Stimulated activated naive CD8-positive, alpha-beta T cell treated with anti-CD3 and anti-CD28 coated beads, Interleukin-15, amount 100 ng/mL, for 72 hours (primary cell): ENCODE measurements at regions not wholly inside any gene's neighbourhood (a gene's known extent, or its start where the extent isn't known, plus 50 kb on each side); places are given as distances from the start of the nearest gene placed in this dataset.

Source experiments
- ATAC-seq: fragments of 150-1000 bp; cut with Tn5 transposase; 2 replicates; pipeline ENCODE4 v1.10.0; 2021; ENCODE audit warnings: mild to moderate bottlenecking, moderate library complexity
- DNase-seq, 2 donors: peaks; one replicate each; pipeline ENCODE4 v3.0.0; 2021 to 2022
- H3K27ac Mint-ChIP-seq, 2 donors: one replicate each; pipeline ENCODE4 v1.8.0; 2022; ENCODE audit warnings: mild to moderate bottlenecking in 2 of 2, mixed read lengths in 2 of 2, moderate library complexity in 2 of 2
- H3K27me3 Mint-ChIP-seq: one replicate; pipeline ENCODE4 v1.8.0; 2022; ENCODE audit warnings: mixed read lengths
- H3K4me1 Mint-ChIP-seq: one replicate; pipeline ENCODE4 v1.8.0; 2022; ENCODE audit warnings: mild to moderate bottlenecking, mixed read lengths
- H3K4me3 Mint-ChIP-seq, 2 donors: one replicate each; pipeline ENCODE4 v1.8.0; 2022; ENCODE audit warnings: mild to moderate bottlenecking in 2 of 2, mixed read lengths in 2 of 2, moderate library complexity in 1 of 2
- H3K9me3 Mint-ChIP-seq, 2 donors: one replicate each; pipeline ENCODE4 v1.8.0; 2022; ENCODE audit warnings: mixed read lengths in 2 of 2

DNA sequence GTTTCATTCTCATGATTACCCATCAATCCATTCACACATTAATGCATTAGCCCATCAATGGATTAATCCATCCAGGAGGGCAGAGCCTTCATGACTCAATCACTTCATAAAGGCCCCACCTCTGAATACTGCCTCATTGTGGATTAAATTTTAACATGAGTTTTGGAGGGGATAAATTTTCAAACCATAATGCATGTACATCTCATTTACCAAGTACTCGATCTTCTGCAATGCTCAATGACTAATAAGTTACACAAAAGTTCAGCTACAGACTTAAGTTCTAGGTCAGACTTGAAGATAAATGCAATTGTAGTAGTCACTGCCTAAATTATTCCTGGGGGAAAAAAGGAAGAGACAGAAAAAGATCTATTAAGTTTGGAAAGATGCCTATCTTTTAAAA lies 120.0 kb upstream of the OSR1 start:
- no peak for DNase-seq
- H3K4me1 Mint-ChIP-seq: peaks cover 12% of the 10 kb centered on the region
- H3K4me3 Mint-ChIP-seq: no peak overlapping the region
- H3K27me3 Mint-ChIP-seq: peaks cover 66% of the 10 kb centered on the region
- no peak overlapping the region for H3K27ac Mint-ChIP-seq
- no peak for ATAC-seq
- H3K9me3 Mint-ChIP-seq: peaks cover 5 to 9% of the 10 kb centered on the region in 2 donors

DNA sequence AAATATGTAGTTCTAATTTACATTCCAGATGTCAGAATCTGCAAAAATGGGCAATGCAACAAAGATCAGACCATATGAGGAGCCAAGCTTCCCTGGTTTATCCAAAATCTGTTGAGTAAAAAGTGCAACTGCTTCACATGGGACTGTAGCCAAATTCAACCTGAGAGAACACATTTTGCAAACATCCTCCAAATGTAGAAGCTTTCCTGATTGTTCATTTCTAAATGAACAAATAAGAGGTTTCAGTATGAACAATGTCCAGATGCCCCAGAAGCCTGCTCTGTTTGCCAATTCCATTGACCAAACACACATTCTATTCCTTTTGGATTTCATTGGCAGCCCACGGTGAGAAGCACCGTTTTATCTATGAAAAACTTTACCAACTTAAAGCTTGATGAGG lies 117.9 kb upstream of the OSR1 start:
- H3K4me1 Mint-ChIP-seq: peaks cover 14% of the 10 kb centered on the region
- H3K9me3 Mint-ChIP-seq: peaks cover 5 to 9% of the 10 kb centered on the region in 2 donors
- DNase-seq: no peak
- no peak overlapping the region for H3K4me3 Mint-ChIP-seq
- H3K27ac Mint-ChIP-seq: no peak overlapping the region
- ATAC-seq: no peak
- H3K27me3 Mint-ChIP-seq: peaks cover 87% of the 10 kb centered on the region

DNA sequence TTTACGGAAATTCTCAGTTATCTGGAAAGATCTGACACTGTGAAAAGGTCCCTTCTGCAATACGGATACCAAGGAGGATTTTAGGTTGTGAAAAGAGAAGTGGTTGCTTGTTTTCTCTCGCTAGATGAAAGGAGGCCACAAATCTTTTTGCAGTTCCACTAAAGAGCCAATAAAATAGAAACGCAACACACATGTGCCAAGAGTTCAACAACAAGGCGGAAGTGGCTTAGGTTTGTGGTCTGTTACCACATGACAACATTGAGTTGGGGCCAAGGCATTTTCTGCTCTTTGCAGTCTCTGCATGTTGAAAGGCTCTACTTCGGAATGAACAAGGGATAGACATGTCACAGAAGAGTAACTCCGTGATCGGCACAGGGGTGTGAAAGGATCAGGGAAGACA lies 115.7 kb upstream of the OSR1 start:
- peaks cover 14% of the 10 kb centered on the region for H3K4me1 Mint-ChIP-seq
- peak; percentile 23 to 68 for DNase-seq
- peak overlapping the region; percentile 22 to 66 for H3K4me3 Mint-ChIP-seq
- H3K27me3 Mint-ChIP-seq: peaks cover 91% of the 10 kb centered on the region
- peak overlapping the region; percentile 28 to 66 for H3K27ac Mint-ChIP-seq
- H3K9me3 Mint-ChIP-seq: peaks cover 5 to 9% of the 10 kb centered on the region in 2 donors
- ATAC-seq: peak; percentile 99

DNA sequence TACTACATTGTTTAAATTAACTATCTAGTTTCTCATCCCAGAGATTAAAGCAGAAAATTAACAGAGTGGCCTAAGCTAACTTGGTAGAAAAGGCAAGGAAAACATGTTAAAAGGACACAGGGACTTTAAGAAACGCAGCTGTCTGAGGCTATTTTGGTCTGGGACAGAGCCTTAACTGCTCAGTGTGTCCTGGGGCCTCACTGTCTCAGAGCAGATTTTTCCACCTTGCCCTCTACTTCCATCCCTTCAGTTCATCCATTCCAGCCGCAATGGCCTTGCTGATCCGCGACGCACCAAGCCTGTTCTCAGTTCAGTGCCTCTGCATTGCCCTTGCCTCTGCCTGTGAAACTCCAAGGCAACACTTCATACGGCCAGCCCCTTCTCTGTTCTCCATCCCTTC lies 114.9 kb upstream of the OSR1 start:
- H3K27ac Mint-ChIP-seq: no peak overlapping the region
- H3K27me3 Mint-ChIP-seq: peaks cover 89% of the 10 kb centered on the region
- peaks cover 14% of the 10 kb centered on the region for H3K4me1 Mint-ChIP-seq
- no peak for DNase-seq
- peaks cover 2 to 12% of the 10 kb centered on the region in 2 donors for H3K9me3 Mint-ChIP-seq
- no peak overlapping the region for H3K4me3 Mint-ChIP-seq
- no peak for ATAC-seq

DNA sequence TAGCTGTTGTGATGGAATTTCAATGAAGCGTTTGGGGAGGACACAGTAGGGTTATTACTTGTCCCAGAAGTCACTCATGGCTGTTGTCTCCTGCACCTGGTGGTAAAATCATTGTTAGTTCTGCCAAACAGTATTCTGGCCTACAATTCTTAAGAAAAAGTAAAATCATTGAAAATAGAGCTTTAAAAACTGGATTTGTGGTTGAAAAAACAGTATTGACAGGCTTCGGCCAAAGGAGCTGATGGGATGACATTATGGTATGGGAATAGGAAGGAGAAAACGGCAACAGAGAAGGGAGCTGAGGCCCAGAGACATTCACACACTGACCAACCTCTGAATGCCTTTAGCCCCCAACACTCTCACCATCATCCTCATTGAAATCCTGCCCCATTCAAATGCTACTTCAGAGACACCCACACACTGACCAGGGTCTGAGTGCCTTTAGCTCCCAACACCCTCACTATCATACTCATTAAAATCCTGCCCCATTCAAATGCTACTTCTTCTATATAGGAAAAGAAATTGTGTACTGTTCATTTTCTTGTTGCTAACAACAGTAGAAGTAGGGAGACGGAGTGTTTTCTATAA lies 114.1 kb upstream of the OSR1 start:
- Mint-ChIP-seq H3K27me3 (peaks cover 82% of the 10 kb centered on the region), H3K4me1 (peaks cover 14% of the 10 kb centered on the region)

DNA sequence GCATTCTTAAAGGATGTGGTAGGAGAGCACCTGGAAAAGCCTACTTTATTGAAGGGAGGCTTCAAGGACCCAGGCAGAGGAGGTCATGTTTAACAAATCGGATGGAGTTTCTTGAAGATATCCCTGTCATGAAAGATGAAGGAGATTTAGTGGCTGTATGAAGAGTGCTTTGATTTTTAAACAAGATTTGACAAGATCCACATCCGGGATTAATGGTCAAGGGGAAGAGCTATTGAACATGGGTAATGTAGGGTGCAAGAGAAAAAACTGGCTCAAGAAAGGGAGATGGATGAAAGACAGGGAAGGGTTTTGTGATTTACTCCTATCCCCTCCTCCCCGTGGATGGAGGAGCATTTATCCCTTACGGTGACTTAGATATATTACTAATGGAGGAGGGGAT lies 113.1 kb upstream of the OSR1 start:
- peaks cover 72% of the 10 kb centered on the region for H3K27me3 Mint-ChIP-seq
- no peak for ATAC-seq
- H3K4me3 Mint-ChIP-seq: no peak overlapping the region
- DNase-seq: no peak
- H3K9me3 Mint-ChIP-seq: peaks cover 0 to 12% of the 10 kb centered on the region in 2 donors
- H3K27ac Mint-ChIP-seq: no peak overlapping the region
- H3K4me1 Mint-ChIP-seq: peaks cover 14% of the 10 kb centered on the region

More for the DNA sequence above, 114.1 kb upstream of the OSR1 start:
- peaks cover 0 to 12% of the 10 kb centered on the region in 2 donors for H3K9me3 Mint-ChIP-seq
- no peak for DNase-seq
- no peak overlapping the region for H3K4me3 Mint-ChIP-seq
- no peak overlapping the region for H3K27ac Mint-ChIP-seq
- no peak for ATAC-seq

DNA sequence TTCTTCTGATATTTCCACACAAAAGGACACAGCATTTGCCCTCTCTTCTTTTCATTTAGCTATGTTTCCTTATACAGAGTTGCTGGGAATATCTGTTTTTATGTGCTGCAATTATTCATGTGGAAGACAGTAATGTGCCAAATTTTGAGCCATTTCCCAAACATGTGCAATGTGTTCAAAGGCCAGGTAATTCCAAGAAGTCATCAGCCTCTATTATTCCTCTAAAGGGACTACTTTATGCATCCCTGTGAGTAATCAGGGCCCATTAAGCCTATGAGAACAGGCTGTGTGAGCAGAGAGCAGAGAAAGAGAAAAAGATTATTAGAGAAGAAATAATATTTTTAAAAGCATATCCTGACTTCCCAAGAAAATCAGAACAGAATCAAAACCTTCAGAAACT lies 107.6 kb upstream of the OSR1 start:
- H3K4me3 Mint-ChIP-seq: no peak overlapping the region
- peaks cover 8 to 10% of the 10 kb centered on the region in 2 donors for H3K9me3 Mint-ChIP-seq
- no peak for ATAC-seq
- H3K4me1 Mint-ChIP-seq: no peaks in the 10 kb centered on the region
- H3K27me3 Mint-ChIP-seq: peaks cover 37% of the 10 kb centered on the region
- H3K27ac Mint-ChIP-seq: no peak overlapping the region
- no peak for DNase-seq

DNA sequence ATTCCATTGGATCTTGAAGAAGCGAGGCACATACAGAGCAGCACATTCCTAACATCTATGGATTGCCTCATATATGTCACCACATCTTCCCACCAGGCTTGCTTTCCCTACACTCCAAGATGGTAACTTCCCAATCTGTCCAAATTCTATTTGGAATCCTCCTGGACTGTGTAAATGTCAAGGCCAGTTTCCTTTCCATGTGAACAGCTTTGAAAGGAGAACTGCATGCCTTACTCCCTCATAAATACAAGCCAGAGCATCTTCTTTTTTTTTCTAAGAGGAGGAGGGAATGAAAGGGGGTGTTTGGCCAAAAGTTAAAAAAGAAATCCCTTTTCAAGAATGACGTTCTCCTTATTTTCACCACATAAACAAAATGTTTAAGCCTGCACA lies 103.8 kb upstream of the OSR1 start:
- Mint-ChIP-seq H3K4me1 (no peaks in the 10 kb centered on the region), H3K4me3 (no peak overlapping the region), H3K9me3 (peaks cover 0 to 10% of the 10 kb centered on the region in 2 donors), H3K27ac (no peak overlapping the region), H3K27me3 (peaks cover 17% of the 10 kb centered on the region)
- DNase-seq (no peak), ATAC-seq (no peak)

DNA sequence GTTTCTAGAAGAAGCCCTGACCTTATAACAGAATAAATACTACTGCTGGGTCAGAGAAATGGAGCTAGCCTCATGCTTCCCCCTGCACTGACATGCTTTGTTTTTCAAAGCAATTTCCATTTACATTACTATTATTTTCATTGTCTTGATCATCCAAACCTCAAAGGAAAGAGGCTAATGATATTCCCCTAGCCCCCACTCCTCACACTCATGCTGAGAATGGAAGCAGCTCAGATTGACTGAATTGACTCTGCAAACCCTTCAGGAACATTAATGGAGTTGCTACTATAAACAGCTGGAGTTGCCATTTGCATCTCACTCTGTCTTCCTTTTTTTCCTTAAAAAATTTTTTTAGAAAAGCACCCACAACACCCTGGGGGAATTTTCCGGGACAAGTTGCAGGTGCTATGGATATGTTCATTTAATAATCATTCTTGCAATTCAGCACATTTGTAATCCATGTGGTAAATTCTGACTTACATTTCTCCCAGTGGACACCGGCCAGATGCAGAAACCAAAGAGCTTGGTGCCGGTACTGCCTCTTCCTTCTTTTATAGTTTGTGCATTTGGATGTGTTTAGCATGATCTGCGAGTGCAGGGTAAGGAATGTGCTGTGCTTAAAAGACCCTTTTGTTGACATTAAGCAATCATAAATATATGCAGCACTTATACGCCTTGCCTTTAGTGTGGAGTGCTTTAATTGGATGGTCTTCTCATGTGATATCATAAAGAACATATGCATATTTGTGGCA lies 103.3 kb upstream of the OSR1 start:
- ATAC-seq: no peak
- H3K9me3 Mint-ChIP-seq: peaks cover 0 to 10% of the 10 kb centered on the region in 2 donors
- H3K27me3 Mint-ChIP-seq: peaks cover 17% of the 10 kb centered on the region
- no peak overlapping the region for H3K27ac Mint-ChIP-seq
- no peaks in the 10 kb centered on the region for H3K4me1 Mint-ChIP-seq
- no peak for DNase-seq
- H3K4me3 Mint-ChIP-seq: no peak overlapping the region

DNA sequence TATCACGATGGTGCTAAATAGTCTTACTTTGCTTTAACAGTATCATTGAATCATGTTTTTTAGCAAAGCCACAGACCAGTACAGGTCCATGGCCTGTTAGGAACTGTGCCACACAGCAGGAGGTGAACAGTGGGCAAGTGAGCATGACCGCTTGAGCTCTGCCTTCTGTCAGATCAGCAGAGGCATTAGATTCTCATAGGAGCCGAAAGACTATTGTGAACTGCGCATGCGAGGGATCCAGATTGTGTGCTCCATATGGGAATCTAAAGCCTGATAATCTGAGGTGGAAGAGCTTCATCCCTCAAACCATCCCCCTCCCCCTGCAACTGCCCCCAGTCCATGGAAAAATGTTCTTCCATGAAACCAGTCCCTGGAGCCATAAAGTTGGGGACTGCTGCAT lies 102.3 kb upstream of the OSR1 start:
- Mint-ChIP-seq H3K4me1 (no peaks in the 10 kb centered on the region), H3K9me3 (peaks cover under 1 to 6% of the 10 kb centered on the region in 2 donors), H3K27me3 (peaks cover 17% of the 10 kb centered on the region), H3K4me3 (no peak overlapping the region), H3K27ac (no peak overlapping the region)
- ATAC-seq (no peak), DNase-seq (no peak)

DNA sequence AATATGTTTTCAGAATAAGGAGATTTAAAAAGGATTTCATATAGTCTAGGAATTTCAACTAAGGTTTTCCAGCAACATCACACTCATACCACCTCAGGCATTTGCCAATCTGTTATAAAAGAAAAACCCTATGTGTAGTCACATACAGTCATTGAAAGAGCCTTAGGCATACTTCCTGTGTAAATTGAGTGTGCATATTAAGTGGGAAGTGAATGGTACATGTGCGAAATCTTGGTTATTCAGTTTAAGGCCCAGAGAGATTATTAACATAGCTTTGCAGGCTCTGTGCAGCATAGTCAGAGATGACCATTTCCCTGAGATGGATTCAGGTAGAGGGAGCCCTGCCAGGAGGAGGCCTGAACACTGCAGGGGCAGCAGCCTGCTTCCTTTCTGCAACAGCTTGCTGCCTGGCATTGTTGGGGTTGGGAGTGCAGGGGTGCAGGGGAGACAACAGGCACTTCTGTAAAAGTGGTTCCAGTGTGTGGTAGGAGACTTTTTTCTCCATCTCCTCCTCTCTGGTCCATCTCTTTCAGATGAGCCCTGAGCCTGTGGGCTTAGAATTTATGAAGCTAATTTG lies 100.1 kb upstream of the OSR1 start:
- ATAC-seq (no peak), DNase-seq (no peak)
- H3K4me3 Mint-ChIP-seq: no peak overlapping the region
- no peak overlapping the region for H3K27ac Mint-ChIP-seq
- peaks cover 8 to 9% of the 10 kb centered on the region in 2 donors for H3K9me3 Mint-ChIP-seq
- peaks cover 22% of the 10 kb centered on the region for H3K27me3 Mint-ChIP-seq
- no peaks in the 10 kb centered on the region for H3K4me1 Mint-ChIP-seq

DNA sequence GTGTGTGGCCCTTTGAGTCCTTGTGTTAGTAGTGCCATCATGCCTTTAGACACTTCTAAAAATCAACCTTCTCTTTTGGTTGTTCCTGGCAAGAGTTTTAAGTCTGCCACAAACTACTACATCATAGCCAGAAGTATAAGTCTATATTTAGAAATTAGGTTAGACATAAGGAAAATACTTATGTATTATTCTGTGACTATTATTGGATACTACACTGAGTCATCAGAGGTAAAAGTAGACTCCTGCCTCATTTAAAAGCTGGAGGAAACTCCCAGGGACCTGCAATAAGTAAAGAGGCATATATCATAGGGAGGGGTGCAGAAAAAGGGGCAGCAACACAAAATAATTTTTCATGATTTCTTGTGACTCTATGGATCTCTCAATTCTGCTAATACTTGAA lies 99.4 kb upstream of the OSR1 start:
- H3K27me3 Mint-ChIP-seq: peaks cover 16% of the 10 kb centered on the region
- H3K4me3 Mint-ChIP-seq: no peak overlapping the region
- no peak overlapping the region for H3K27ac Mint-ChIP-seq
- H3K9me3 Mint-ChIP-seq: peaks cover 8 to 9% of the 10 kb centered on the region in 2 donors
- no peak for ATAC-seq
- DNase-seq: no peak
- H3K4me1 Mint-ChIP-seq: no peaks in the 10 kb centered on the region

DNA sequence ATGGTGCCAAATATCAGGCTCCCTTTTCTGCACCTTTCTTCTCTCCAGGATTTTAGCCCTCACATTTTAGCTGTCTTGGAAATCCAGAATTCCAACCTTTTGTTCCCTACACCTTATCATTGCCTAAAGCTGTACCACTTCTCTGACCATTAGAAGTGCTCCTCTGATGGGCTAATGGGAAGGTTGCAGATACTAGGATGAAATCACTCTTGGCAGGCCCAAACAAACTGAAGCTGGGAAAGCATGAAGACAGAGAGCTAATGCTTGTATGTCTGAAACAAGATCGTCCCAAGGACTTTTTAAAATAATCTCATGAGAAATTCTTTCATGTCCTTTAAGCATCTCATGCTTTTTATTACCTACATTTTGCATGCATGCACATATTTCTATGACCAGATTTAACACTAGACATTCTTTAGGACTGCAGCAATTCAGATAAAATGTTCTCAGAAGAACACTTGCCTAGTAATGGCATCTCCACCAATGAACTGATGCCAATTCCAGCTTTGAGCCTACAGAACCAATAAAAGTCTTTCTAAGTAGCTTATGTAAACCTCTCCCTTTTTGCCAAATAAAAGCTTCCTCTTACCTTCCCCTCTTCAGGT lies 98.4 kb upstream of the OSR1 start:
- DNase-seq: no peak
- H3K4me1 Mint-ChIP-seq: no peaks in the 10 kb centered on the region
- no peak for ATAC-seq
- H3K4me3 Mint-ChIP-seq: no peak overlapping the region
- peaks cover 8 to 9% of the 10 kb centered on the region in 2 donors for H3K9me3 Mint-ChIP-seq
- no peak overlapping the region for H3K27ac Mint-ChIP-seq
- peaks cover 6% of the 10 kb centered on the region for H3K27me3 Mint-ChIP-seq

DNA sequence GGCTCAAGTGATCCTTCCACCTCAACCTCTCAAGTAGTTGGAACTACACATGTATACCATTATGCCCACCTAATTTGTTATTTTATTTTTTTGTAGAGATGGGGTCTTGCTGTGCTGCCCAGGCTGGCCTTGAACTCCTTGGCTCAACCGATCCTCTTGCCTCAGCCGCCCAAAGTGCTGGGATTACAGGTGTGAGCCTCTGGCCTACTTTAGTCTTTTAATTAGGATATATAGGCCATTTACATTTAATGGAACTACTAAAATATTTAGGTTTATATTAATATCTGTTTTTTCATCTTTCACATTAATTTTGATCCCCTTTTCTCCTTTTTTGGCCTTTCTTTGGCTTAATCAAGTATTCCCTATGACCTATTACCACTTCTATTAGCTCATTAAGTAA lies 95.7 kb upstream of the OSR1 start:
- ATAC-seq: no peak
- peaks cover 13% of the 10 kb centered on the region for H3K27me3 Mint-ChIP-seq
- H3K9me3 Mint-ChIP-seq: peaks cover 8 to 9% of the 10 kb centered on the region in 2 donors
- no peak overlapping the region for H3K4me3 Mint-ChIP-seq
- no peak overlapping the region for H3K27ac Mint-ChIP-seq
- DNase-seq: no peak
- no peaks in the 10 kb centered on the region for H3K4me1 Mint-ChIP-seq

DNA sequence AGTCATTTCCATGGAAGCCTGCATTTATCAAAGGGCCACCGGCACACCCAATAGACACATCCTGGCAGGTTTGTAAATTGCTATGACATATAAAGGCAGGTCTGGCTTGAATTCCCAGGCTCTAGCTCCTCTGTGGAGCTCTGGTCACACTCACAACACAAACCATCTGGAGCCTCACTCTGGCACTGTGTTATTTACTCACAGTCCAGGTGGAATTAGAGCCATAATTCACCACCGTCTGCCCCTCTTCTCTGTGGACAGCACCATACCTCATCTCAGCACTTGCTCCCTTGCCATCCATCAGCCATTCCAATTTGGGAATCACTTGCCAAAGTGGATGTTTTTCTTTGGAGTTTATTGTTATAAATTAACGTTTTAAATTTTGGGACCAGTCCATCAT lies 84.3 kb upstream of the OSR1 start:
- no peak for ATAC-seq
- Mint-ChIP-seq H3K4me3 (no peak overlapping the region), H3K27me3 (peaks cover 32% of the 10 kb centered on the region), H3K4me1 (no peaks in the 10 kb centered on the region), H3K27ac (no peak overlapping the region), H3K9me3 (peaks cover 6 to 22% of the 10 kb centered on the region in 2 donors)
- no peak for DNase-seq

DNA sequence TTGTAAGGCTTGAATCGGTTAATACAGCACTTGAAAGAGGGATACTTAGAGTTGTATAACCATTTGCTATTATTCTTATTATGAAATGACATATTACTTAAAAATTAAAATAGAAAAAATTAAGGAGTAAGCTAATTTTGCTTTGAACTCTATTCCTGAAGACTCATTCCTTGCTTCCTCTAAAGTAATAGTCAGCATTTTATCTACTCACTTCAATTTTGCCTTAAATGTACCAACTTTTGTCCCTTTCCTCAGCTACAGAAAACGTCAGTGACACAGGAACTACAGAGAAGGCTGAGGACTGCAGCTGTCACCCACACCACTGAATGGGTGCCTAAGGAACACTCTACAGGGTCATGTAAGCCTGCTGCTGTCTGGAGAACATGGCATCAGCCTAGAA lies 80.7 kb upstream of the OSR1 start:
- DNase-seq: no peak
- ATAC-seq: no peak
- Mint-ChIP-seq H3K4me3 (no peak overlapping the region), H3K9me3 (peaks cover 0 to 8% of the 10 kb centered on the region in 2 donors), H3K4me1 (no peaks in the 10 kb centered on the region), H3K27ac (no peak overlapping the region), H3K27me3 (peaks cover 30% of the 10 kb centered on the region)
